ENCODE measurements at regions not wholly inside any gene's neighbourhood (a gene's known extent, or its start where the extent isn't known, plus 50 kb on each side); places are given as distances from the start of the nearest gene placed in this dataset.

GRCh38 chr2:6372317-6372901, 493.3 kb downstream of the CMPK2 start:
- Histone ChIP-seq H4K20me1 (ENCODE audit: control insufficient read depth, extremely low read depth, insufficient read depth, low read length) (no peaks in the 10 kb centered on the region), H3K79me2 (ENCODE audit: control insufficient read depth, insufficient read depth, low read length) (no peaks in the 10 kb centered on the region), H3K27me3 (ENCODE audit: control insufficient read depth, extremely low read depth, insufficient read depth, low read length) (no peaks in the 10 kb centered on the region), H2AFZ (ENCODE audit: control insufficient read depth, low read length) (no peak overlapping the region), H3K36me3 (ENCODE audit: control insufficient read depth in 2 of 2, extremely low read depth in 1 of 2, insufficient read depth in 2 of 2, low read length in 2 of 2) (no peaks in the 10 kb centered on the region), H3K4me2 (ENCODE audit: control insufficient read depth, extremely low read depth, insufficient read depth, low read depth, low read length) (no peak overlapping the region), H3K27ac (ENCODE audit: control insufficient read depth, insufficient read depth, low read length) (no peak overlapping the region), H3K9ac (ENCODE audit: control insufficient read depth, extremely low read depth, insufficient read depth, low read length) (no peak overlapping the region), H3K9me3 (ENCODE audit: control insufficient read depth, low read depth, low read length) (peaks cover 3% of the 10 kb centered on the region), H3K4me3 (ENCODE audit: control insufficient read depth in 2 of 3, extremely low read depth in 1 of 3, insufficient read depth in 2 of 3, low read depth in 1 of 3, low read length in 3 of 3) (no peak overlapping the region), H3K9me1 (ENCODE audit: control insufficient read depth, extremely low read depth, insufficient read depth, low read length) (no peaks in the 10 kb centered on the region), H3K4me1 (ENCODE audit: control insufficient read depth, extremely low read depth, insufficient read depth, low read length) (no peaks in the 10 kb centered on the region)
- TF ChIP-seq CTCF (optimal IDR thresholded peaks at IDR 0.05 in 1 of 3, IDR thresholded peaks at IDR 0.05 in 1 of 3, conservative IDR thresholded peaks at IDR 0.05 in 1 of 3; ENCODE audit: extremely low read depth in 1 of 3, insufficient read depth in 2 of 3, low read length in 3 of 3) (no peak), EZH2 (IDR thresholded peaks at IDR 0.05; ENCODE audit: low read length) (no peak)
- FAIRE-seq (no peak), DNase-seq (ENCODE audit: low read depth, low spot score) (no peak)
- dilution Hi-C loops (cut with MboI; ENCODE audit: extremely low pct_ligation_motif_present, low sequenced_read_pairs) = no loop called here

- Histone ChIP-seq H2AFZ (ENCODE audit: control insufficient read depth, low read length) (no peak overlapping the region), H3K27me3 (ENCODE audit: control insufficient read depth, extremely low read depth, insufficient read depth, low read length) (no peaks in the 10 kb centered on the region), H3K4me3 (ENCODE audit: control insufficient read depth in 2 of 3, extremely low read depth in 1 of 3, insufficient read depth in 2 of 3, low read depth in 1 of 3, low read length in 3 of 3) (no peak overlapping the region), H4K20me1 (ENCODE audit: control insufficient read depth, extremely low read depth, insufficient read depth, low read length) (no peaks in the 10 kb centered on the region), H3K36me3 (ENCODE audit: control insufficient read depth in 2 of 2, extremely low read depth in 1 of 2, insufficient read depth in 2 of 2, low read length in 2 of 2) (no peaks in the 10 kb centered on the region), H3K27ac (ENCODE audit: control insufficient read depth, insufficient read depth, low read length) (no peak overlapping the region), H3K9ac (ENCODE audit: control insufficient read depth, extremely low read depth, insufficient read depth, low read length) (no peak overlapping the region), H3K9me3 (ENCODE audit: control insufficient read depth, low read depth, low read length) (peaks cover 2% of the 10 kb centered on the region), H3K4me1 (ENCODE audit: control insufficient read depth, extremely low read depth, insufficient read depth, low read length) (no peaks in the 10 kb centered on the region), H3K79me2 (ENCODE audit: control insufficient read depth, insufficient read depth, low read length) (no peaks in the 10 kb centered on the region), H3K9me1 (ENCODE audit: control insufficient read depth, extremely low read depth, insufficient read depth, low read length) (no peaks in the 10 kb centered on the region), H3K4me2 (ENCODE audit: control insufficient read depth, extremely low read depth, insufficient read depth, low read depth, low read length) (no peak overlapping the region)
- no peak for TF ChIP-seq EZH2 (IDR thresholded peaks at IDR 0.05; ENCODE audit: low read length)
- TF ChIP-seq CTCF (optimal IDR thresholded peaks at IDR 0.05 in 1 of 3, IDR thresholded peaks at IDR 0.05 in 1 of 3, conservative IDR thresholded peaks at IDR 0.05 in 1 of 3; ENCODE audit: extremely low read depth in 1 of 3, insufficient read depth in 2 of 3, low read length in 3 of 3) = no peak
- DNase-seq (ENCODE audit: low read depth, low spot score) (no peak), FAIRE-seq (no peak)
- dilution Hi-C loops (cut with MboI; ENCODE audit: extremely low pct_ligation_motif_present, low sequenced_read_pairs) = no loop called here
Observed at GRCh38 chr2:6381326-6381725, 484.4 kb downstream of the CMPK2 start.
